GM12892 (cell line): ENCODE measurements at regions not wholly inside any gene's neighbourhood (a gene's known extent, or its start where the extent isn't known, plus 50 kb on each side); places are given as distances from the start of the nearest gene placed in this dataset.

Source experiments
- POLR2A ChIP-seq: IDR thresholded peaks from 2 replicates; pipeline ENCODE4 v1.6.1; 2011; ENCODE audit warnings: low read depth, low read length, control low read depth
- POLR2AphosphoS5 ChIP-seq: IDR thresholded peaks from 2 replicates; pipeline ENCODE4 v1.6.1; 2011; ENCODE audit warnings: low read depth, low read length, control low read depth
- TAF1 ChIP-seq: IDR thresholded peaks from 2 replicates; pipeline ENCODE4 v1.6.1; 2011; ENCODE audit warnings: low read depth, mild to moderate bottlenecking, control low read depth, low read length, borderline replicate concordance

DNA sequence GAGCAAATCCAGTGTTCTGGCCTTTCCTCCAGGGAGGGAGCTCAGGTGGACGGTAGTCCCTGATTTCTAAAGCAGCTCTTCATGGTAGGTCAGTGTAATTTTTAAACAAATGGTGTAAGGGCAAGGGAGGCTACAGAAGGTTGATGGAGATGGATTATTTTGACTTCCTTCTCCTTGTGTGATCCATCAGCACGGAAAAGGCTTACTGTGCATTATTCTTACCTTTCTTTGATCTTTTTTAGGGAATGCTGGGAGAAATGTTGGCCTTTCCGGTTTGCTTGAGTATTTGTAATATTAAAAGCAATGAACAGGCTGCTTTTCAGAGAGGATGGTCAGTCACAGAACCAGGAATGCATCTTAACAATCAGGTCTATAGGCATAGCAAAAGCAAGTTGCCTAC is 487.0 kb upstream of the BTBD3 start:
- no peak for TF ChIP-seq POLR2A
- no peak for TF ChIP-seq POLR2AphosphoS5
- TF ChIP-seq TAF1: no peak
